Fibroblast of lung (primary cell): ENCODE measurements at regions not wholly inside any gene's neighbourhood (a gene's known extent, or its start where the extent isn't known, plus 50 kb on each side); places are given as distances from the start of the nearest gene placed in this dataset.

Experiments
- EZH2 ChIP-seq: IDR thresholded peaks from 2 replicates; pipeline ENCODE4 v1.5.1; 2012; ENCODE audit warnings: low read length, control low read depth, mild to moderate bottlenecking; ENCODE audit errors: missing control alignments
- TF ChIP-seq, protein P1 (sequence below), 2 donors: IDR thresholded peaks in 1 of 2; conservative IDR thresholded peaks in 1 of 2; 1 replicate in 1 of 2; 2 replicates in 1 of 2; pipeline ENCODE4 v1.5.1; 2011 to 2012; ENCODE audit warnings: low read length in 2 of 2, control low read depth in 1 of 2, inconsistent platforms in 1 of 2, low read depth in 1 of 2, mild to moderate bottlenecking in 1 of 2

DNA sequence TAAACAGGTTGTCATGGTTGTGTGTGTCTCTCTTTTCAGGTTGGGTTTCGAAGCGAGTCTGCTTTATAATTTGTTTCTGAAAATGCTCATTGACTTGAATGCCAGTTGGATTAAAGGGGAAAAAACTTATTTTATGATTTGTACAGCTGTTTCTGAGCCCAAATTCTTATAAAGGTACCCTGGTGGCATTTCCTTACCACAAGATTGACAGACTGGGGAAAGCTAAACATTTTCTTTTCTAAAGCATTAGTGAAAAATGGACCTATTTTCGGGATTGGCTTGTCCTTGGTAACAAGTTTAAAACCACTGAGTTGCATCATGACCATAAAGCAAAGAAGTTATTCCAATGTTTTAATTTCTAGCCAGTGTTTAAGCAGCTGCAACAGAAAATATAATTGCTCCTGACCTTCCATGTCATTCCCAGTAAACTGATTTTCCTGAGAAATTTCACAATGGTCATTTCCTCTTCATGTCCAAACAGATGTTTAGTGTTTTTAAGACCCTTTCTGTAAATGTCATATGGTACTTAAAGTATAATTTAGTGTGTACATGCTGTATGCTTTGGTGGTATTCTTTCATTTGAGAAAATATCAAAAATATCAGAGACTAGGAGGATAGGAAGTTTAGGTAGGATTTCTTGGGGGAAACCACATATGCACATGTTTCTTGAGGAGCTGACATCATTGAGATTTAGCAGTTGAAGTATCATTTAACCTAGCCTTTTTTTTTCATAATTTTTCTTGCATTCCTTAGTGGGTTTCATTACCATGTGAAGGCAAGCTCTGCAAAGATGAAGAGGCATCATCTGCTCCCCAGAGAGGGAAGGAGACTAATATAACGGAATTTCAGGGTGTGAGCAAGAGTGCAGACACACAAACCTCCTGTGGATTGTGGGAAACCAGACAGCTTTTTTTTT, 667.1 kb upstream of the RGMB start:
- TF ChIP-seq, protein P1, sequence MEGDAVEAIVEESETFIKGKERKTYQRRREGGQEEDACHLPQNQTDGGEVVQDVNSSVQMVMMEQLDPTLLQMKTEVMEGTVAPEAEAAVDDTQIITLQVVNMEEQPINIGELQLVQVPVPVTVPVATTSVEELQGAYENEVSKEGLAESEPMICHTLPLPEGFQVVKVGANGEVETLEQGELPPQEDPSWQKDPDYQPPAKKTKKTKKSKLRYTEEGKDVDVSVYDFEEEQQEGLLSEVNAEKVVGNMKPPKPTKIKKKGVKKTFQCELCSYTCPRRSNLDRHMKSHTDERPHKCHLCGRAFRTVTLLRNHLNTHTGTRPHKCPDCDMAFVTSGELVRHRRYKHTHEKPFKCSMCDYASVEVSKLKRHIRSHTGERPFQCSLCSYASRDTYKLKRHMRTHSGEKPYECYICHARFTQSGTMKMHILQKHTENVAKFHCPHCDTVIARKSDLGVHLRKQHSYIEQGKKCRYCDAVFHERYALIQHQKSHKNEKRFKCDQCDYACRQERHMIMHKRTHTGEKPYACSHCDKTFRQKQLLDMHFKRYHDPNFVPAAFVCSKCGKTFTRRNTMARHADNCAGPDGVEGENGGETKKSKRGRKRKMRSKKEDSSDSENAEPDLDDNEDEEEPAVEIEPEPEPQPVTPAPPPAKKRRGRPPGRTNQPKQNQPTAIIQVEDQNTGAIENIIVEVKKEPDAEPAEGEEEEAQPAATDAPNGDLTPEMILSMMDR (conservative IDR thresholded peaks at IDR 0.05 in 1 of 2, IDR thresholded peaks at IDR 0.05 in 1 of 2; ENCODE audit: low read depth in 1 of 2, low read length in 2 of 2) = no peak
- no peak for TF ChIP-seq EZH2
